ENCODE measurements at regions not wholly inside any gene's neighbourhood (a gene's known extent, or its start where the extent isn't known, plus 50 kb on each side); places are given as distances from the start of the nearest gene placed in this dataset.

DNA sequence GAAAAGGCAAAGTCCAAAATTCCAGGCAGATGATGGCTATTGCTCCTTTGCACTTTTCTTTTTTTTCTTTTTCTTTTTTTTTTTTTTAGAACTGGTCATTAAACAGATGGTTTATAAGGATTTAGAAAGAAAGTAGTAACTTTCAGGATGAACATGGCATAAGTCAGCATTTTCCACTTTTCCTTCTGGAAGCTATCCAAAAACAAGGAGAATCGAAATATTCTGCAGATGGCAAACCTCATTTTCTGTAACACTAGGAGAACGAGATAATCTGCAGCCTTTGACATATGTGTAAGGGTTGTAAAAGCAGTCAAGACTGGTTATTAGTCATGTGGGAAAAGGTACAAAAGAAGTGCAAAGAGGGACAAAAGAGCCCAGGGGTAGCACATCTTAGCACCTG, 69.1 kb upstream of the PUM3 start:
- DNase-seq (ENCODE audit: low spot score) = no peak
- TF ChIP-seq, protein P1, sequence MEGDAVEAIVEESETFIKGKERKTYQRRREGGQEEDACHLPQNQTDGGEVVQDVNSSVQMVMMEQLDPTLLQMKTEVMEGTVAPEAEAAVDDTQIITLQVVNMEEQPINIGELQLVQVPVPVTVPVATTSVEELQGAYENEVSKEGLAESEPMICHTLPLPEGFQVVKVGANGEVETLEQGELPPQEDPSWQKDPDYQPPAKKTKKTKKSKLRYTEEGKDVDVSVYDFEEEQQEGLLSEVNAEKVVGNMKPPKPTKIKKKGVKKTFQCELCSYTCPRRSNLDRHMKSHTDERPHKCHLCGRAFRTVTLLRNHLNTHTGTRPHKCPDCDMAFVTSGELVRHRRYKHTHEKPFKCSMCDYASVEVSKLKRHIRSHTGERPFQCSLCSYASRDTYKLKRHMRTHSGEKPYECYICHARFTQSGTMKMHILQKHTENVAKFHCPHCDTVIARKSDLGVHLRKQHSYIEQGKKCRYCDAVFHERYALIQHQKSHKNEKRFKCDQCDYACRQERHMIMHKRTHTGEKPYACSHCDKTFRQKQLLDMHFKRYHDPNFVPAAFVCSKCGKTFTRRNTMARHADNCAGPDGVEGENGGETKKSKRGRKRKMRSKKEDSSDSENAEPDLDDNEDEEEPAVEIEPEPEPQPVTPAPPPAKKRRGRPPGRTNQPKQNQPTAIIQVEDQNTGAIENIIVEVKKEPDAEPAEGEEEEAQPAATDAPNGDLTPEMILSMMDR (IDR thresholded peaks at IDR 0.05; ENCODE audit: extremely low read depth, missing control alignments) = no peak

- TF ChIP-seq, protein P1 (IDR thresholded peaks at IDR 0.05; ENCODE audit: extremely low read depth, missing control alignments) = no peak
- no peak for DNase-seq (ENCODE audit: low spot score)
Measured at GRCh38 chr9:2907411-2907810, 63.5 kb upstream of the PUM3 start.

- no peak for DNase-seq (ENCODE audit: low spot score)
- TF ChIP-seq, protein P1 (IDR thresholded peaks at IDR 0.05; ENCODE audit: extremely low read depth, missing control alignments) = no peak
Measured at GRCh38 chr9:2904242-2904930, 60.5 kb upstream of the PUM3 start.
